ENCODE measurements at regions not wholly inside any gene's neighbourhood (a gene's known extent, or its start where the extent isn't known, plus 50 kb on each side); places are given as distances from the start of the nearest gene placed in this dataset.

DNA sequence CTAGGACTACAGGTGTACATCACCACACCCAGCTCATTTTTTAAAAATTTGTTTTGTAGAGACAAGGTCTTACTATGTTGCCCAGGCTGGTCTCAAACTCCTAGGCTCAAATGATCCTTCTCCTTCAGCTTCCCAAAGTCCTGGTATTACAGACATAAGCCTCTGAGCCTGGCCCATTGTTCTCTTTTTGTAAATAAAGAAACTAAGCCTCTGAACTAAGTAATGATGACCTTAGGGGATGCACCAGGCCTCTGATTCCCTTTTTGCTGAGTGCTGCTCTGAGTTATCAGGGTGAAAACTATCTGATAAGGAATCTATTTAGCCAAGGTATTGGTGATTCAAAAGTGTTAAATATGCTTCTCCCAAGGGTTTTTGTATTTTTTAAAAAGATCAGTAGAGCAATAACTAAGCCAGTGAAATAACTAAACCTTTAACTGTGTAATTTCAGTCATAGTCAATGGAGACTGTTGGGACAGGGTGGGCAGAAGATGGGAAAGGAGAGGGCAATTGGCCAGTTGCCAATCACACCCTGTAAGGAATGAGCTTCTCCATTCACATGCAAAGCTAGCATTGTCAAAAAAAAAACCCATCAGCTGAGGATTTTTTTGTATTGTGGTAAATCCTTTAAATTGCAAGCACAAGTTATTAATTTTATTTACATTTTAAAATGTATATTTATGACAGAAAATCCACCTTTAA, 194.8 kb upstream of the PFN2 start:
- TF ChIP-seq SRF (IDR thresholded peaks at IDR 0.05; ENCODE audit: low read depth) (no peak), TCF7L2 (IDR thresholded peaks at IDR 0.05; ENCODE audit: borderline replicate concordance, extremely low read depth, insufficient read depth, insufficient read length) (no peak), JUND (IDR thresholded peaks at IDR 0.05) (no peak)
- TF ChIP-seq, protein P1, sequence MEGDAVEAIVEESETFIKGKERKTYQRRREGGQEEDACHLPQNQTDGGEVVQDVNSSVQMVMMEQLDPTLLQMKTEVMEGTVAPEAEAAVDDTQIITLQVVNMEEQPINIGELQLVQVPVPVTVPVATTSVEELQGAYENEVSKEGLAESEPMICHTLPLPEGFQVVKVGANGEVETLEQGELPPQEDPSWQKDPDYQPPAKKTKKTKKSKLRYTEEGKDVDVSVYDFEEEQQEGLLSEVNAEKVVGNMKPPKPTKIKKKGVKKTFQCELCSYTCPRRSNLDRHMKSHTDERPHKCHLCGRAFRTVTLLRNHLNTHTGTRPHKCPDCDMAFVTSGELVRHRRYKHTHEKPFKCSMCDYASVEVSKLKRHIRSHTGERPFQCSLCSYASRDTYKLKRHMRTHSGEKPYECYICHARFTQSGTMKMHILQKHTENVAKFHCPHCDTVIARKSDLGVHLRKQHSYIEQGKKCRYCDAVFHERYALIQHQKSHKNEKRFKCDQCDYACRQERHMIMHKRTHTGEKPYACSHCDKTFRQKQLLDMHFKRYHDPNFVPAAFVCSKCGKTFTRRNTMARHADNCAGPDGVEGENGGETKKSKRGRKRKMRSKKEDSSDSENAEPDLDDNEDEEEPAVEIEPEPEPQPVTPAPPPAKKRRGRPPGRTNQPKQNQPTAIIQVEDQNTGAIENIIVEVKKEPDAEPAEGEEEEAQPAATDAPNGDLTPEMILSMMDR (IDR thresholded peaks at IDR 0.05 in 2 of 3, conservative IDR thresholded peaks at IDR 0.05 in 1 of 3; ENCODE audit: borderline replicate concordance in 1 of 3, insufficient read depth in 1 of 3, low read depth in 2 of 3, low read length in 2 of 3), result no peak
- TF ChIP-seq, protein P2, sequence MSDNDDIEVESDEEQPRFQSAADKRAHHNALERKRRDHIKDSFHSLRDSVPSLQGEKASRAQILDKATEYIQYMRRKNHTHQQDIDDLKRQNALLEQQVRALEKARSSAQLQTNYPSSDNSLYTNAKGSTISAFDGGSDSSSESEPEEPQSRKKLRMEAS (IDR thresholded peaks at IDR 0.05), result no peak

Measured in HCT116 (cell line).